HG03432 (cell line): ENCODE measurements at regions not wholly inside any gene's neighbourhood (a gene's known extent, or its start where the extent isn't known, plus 50 kb on each side); places are given as distances from the start of the nearest gene placed in this dataset.

Experiments used
- ATAC-seq: cut with Tn5 transposase; IDR thresholded peaks from one replicate; pipeline ENCODE4 v1.9.1; 2021; ENCODE audit warnings: mild to moderate bottlenecking, moderate library complexity; ENCODE audit not compliant: unreplicated experiment

DNA sequence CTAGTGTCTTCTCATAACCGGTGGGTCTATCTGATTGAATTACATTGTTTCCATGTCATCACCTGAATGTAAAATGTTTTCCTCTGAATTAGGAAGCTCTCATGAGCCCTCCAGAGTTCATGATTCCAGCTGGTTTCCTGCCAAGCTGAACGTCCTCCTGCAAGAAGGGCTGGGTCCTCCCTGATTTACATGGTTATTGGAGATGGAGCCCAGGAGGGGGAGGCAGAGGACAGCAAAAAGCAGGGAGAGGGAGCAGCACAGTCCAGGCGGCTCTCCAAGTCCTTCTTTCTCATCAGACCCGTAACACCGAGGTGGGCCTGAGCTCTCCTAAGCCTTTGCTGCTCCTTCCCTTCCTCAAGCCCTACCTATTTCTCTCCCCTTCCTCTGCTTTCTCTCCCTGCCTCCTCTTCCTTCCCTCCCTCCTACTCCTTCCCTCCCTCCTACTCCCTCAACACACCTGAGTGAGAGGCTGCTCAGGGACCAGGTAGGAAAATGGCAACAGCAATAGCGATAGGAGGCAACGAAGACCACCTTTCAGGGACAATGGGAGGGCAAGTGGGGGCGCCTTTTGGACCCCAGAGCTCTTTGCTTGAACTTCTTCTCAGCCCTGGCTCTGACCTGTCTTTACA, 265.9 kb downstream of the PRDM2 start:
- no peak for ATAC-seq

DNA sequence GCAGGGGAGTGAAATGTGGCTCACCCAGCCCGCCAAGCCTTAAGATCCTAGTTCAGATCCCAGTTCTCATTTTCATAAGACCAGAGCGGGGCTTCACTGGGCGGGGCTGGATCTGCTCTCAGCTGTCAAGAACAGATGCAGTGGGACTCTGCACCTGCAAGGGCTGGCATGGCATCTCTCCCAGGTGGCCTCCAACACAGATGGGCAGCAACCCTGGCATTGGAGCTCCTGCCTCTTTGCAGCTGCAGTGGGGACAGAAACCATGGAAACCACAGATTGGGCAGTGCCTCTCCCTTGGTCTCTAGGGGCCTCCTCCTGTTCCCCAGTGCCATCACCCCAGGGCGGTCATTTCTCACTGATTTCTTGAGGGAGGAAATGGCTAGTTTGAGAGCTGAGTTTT, 267.7 kb downstream of the PRDM2 start:
- no peak for ATAC-seq

DNA sequence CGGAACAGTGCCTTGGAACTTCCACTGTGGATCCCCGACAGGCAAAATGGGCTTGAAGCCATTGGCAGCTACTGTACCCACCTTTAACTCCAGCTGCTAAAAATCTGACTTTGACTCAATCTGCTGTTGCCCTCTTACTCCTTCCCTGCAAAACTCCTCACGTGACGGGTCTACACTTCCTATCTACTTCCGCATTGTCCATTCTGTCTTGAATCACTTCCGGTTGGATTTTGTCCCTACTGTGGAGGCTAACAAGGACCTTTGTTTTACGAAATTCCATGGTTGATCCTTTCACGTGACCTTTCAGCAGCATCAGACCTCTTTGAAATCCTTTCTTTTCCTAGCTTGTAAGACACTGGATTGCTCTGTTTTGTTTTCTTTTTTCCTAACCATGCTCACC, 268.4 kb downstream of the PRDM2 start:
- ATAC-seq = no peak

DNA sequence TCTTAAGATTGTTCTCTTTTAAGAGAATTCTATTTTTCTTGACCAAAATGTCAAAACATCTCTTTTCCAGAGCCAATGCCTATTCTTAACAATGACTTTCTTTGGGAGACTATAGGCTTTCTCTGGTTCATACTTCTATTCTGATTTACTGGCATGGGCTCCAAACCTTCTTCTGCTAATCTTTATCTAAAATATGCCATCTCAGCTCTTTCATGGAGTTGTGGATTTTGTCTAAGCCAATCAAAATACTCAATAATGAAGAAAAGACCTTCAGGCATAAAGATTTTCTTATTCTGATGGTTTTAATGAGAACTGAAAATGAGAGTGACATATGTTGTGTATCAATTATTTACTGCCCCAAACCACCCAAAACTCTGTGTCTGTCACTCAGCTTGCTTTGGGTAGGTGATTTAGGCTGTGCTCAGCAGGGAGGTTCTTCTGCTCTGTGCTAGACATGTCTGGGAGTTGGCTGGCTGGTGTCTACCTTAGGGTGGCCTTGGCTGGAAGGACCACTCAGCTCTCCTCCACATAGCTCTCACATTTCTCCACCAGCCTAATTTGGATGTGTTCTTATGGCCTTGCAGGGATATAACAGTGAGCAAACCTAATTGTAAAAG, 270.8 kb downstream of the PRDM2 start:
- ATAC-seq = no peak

DNA sequence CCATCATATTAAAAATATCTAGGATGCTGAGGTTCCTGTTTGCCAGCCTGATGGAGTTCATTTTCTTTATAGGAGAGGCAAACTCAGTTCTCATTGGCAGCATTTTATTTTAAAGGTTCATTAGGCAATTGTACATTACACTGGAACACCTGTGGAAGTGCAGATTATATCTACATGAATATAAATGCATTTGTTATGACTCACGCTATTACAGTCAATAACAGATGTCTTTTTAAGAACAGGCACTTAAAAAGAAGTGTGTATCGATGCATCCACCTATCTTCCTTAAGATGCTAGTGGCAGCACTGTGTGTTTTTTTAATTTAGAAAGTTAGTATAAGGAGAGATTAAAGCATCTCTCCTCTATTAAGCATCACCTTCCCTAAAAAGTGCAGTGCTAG, 276.5 kb downstream of the PRDM2 start:
- ATAC-seq = no peak

DNA sequence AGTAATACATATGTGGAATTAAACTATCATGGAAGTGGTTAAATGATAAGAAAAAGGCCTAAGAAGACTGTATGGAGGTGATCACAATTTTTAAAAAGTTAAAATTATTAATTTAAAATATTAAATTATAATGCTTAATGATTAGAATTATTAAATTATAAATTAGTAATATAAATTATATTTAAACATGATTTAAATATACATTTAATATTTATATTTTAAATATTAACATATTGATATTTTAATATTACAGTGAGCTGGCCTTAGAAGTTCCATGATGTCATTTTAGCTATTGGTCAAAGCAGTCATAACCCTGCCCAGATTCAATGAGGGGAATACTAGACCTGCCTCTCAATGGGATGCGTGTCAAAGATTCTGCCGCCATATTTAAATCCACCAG, 281.2 kb downstream of the PRDM2 start:
- ATAC-seq = no peak

DNA sequence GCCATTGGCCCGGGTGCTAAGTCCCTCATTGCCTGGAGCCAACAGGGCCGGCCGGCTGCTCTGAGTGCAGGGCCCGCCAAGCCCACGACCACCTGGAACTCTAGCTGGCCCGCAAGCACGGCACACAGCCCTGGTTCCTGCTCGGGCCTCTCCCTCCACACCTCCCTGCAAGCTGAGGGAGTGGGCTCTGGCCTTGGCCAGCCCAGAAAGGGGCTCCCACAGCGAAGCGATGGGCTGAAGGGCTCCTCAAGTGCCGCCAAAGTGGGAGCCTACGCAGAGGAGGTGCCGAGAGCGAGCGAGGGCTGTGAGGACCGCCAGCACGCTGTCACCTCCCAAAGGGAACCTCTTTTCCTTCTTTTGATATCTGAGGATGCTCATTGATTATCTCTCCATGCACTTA, 283.4 kb downstream of the PRDM2 start:
- ATAC-seq = no peak

DNA sequence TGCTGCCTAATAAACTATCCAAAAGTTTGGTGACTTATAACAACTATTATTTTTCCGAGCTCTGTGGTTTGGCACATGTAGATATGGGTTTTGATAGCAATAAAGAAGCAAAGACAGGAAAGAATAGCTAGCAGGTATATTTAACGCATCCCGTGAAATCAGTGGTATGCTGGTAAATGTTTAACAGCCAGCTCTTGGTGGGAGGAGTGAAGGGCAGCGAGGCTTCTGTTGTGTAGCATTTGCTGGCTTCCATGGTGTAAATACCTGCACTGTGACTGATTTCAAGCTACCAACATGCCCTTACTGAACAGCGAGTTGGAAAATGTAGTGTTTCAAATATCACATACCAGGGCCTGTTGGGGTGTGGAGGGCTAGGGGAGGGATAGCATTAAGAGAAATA, 291.0 kb downstream of the PRDM2 start:
- ATAC-seq = no peak

DNA sequence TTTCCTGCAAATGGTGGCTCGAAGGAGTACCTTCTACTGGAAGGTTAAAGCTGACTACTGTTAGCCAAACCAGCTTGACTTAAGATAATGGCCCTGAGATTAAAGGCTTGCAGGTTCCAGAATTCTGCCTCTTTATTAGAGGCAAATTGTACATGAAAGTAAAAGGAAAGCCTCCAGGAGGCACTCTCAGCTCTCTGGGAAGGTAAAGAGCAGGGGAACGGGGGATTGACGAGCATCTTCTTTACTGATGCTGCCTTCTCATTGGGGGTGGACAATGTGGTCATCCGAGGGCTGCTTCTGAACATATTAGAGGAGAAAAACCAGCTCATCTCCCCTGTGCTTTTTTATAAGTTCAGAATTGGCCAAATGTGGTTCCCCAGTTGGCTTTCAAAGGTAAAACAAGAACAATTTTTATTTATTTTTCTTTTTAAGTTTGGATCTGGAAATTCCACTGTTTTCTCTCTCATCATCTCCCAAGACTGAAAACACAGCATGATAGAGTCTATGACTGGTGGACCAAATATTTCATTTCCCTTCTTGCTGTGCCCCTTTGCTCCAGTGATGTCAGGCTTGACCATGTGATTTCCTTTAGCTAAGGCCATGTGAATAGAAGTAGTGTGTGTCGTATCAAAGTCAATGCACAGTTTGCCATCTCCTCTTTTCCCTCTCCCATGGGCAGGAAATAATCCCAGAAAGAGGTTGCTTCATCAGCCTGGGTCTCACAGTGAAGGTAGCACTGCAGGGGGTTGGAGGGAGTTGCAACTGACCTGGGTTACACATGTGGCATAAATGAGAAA, 292.7 kb downstream of the PRDM2 start:
- no peak for ATAC-seq

DNA sequence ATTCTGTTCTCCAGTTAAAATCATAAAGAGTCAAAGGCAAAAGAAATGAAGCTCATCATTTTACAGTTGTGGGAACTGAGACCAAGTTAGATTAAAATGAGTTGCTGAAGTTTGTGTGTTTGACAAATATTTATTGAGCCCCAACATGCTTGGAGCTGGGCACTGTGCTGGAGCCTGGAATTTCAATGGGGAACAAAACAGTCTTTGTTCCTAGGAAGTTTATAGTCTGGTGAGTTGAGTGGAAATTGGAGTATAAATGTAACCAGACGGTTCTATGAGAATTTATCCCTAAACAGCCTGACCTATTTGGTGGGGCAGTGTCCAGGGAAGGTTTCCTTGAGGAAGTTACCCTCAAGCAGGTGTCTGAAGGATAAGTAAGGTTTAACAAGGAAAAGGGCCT, 294.4 kb downstream of the PRDM2 start:
- ATAC-seq = no peak

DNA sequence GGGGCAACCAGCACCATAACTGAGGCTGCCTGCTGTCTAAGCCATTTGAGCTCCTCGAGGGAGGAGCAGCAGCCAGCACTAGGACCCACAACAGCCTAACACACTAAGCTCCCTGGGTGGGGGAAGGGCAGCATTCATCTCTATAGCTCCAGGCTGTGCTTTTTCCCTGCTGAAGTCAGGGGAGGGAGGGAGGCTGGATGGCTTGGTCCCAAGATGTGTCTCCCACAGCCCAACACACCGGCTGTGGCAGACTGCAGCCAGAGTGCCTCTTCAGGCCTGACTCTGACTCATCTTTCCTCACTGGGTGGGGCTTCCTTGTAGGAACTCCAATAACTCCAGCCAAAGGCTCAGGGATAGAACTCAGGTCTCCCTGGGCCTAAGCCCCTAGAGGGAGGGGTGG, 296.3 kb downstream of the PRDM2 start:
- no peak for ATAC-seq

DNA sequence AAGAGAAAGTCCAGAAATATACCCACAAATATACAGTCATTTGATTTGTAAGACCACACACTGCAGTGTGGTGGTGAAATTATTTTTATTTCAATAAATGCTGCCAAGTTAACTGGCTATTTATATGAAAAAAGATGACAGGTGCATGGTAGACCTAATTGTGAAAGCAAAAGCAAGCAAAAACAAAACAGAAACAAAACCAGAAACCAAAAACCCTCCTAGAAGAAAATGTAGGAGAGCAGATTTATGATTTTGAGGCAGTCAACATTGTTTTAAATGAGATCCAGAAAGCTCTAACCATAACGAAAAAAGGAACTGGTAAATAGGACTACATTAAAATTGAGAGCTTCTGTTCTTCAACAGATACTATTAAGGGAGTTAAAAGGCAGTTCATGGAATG, 303.6 kb downstream of the PRDM2 start:
- no peak for ATAC-seq

DNA sequence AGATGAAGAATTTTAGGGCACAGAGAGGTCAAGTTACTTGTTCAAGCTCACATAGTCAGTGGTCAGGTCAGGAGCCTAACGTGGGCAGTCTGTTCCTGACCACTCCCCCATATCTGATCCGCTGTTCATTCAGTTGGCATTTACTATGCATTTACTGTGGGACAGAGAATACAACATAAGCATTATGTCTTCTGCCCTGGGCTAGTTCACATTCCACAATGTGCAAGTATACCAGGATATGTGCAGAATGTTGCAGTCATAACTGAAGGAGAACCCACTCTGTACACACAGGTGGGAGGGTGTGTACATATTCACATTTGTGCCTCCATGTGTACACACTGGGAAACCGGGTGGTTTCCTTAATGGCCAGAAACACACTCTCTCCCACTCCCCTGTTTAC, 309.6 kb downstream of the PRDM2 start:
- no peak for ATAC-seq

DNA sequence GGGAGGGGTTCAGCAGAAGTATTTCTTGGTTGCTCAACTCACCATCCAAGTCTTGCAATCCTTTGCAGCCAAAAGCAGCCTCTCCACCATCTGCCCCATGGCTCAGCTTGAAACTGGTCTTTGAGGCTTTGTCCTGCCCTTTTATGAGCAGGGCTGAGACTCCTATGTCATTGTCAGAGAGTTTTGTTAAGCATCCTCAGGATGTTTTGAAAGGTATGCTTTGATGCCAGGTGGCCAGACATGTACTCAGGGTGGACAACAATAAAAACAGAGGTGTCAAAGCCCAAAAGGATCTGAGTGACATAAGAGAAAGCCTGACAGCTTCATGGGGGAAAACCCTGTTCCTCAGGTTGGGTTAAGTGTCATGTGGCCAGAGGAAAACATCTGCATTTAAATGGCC, 310.5 kb downstream of the PRDM2 start:
- ATAC-seq = no peak

DNA sequence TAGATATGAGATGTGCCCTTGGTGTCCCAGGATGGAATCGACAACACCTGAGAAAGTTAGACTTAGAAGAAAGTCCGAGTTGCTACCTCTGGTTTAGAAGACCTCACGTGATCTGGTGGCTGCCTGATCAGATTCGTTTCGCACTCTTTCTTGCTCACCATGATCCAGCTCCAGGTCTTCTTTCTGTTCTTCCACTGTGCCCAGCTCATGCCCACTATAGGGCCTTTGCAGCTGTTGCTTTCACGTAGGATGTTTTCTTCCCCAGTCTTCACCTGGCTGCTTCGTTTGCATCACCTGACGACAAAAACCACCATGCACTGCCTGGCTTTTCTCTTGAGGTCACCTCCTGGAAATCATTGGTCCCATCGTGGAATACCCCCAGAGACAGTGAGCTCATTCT, 311.1 kb downstream of the PRDM2 start:
- no peak for ATAC-seq

DNA sequence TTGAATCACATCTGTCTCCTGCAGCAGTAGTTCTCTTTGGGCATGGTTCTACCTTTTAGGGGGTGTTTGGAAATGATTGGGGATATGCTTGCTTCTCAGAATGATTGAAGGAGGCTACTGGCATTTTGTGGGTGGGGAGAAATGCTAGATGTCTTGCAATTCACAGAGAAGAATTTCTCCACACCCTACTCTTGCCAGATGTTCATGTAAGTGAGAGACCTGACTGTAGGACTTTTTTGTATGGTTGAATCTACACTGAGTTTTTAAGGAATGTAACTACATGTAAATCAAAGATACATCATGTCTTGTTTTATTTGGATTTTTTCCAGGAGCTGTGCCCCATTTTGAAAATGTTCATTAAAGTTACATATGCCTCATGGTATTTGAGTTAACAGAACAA, 311.9 kb downstream of the PRDM2 start:
- ATAC-seq = no peak

DNA sequence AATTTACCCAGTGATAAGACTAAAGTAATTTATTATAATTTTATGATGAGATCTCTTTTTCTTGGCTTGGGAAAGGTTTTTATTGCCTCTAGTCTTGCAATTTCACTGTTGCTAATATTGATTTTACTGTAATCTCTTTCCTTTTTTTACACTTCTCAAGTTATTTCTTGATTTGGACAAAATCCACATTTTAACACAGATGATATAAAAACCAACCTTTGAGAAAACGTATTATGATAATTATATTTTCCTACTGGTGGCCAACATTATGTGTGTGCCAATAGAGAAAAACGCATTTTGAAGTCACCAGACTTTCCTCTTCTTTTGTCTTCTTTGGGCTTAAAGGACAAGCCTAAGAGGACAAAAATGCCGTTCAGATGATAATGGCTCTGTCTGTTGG, 314.9 kb downstream of the PRDM2 start:
- ATAC-seq = no peak

DNA sequence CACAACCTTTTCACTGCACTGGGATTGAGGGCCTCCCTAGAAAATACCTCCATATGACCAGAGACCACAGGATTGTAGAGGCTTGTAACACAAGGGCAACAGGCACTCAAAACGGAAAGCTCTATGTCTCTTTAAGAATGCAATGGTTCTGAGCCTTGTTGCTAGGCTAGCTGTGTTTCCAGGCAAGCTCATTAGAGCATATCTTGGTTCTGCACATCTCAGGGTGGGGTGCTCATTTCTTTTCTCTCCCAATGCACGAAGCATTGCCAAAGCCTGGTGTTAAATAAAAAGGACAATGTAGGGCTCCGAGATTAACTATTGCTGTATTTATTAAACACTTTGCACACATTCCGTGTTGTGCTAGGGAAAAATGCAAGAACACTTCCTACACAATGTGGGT, 315.9 kb downstream of the PRDM2 start:
- ATAC-seq = no peak

DNA sequence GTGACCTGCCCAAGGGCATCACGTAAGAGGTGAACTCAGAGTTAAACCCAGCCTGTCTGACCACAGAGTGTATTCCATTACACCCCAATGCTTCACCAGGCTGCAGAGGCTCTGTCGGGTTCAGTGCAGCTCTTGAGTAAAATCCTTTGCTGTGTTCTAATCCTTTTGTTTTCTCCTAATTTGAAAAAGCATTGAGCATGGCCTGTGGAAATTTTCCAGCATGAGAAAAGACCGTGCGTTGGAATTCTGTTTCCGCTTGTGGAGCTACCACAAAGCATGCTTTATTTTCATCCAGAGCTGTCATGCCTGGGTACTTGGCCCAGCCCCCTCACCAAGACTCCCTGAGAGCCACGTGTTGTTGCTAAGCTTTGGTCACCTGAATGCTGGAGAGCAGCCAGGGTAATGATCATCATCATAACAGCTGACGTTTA, 317.6 kb downstream of the PRDM2 start:
- ATAC-seq = no peak

DNA sequence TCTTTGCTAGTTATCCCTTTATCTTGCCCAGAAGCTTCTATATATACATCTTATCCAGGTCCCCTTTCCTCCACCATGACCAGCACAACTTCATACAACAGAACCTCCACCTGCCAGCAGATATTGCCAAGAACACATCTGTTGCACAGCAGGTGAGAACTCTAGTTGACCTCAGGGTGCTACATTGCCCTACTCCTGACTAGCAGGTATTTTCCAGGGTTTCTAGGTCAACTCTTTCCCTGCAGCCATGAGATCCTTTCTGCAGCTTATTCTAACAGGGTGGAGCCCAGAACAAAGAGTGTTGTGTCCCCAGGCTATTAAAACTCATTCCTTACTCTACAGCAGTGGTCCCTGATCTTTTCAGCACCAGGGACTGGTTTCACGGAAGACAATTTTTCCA, 319.5 kb downstream of the PRDM2 start:
- ATAC-seq = no peak

DNA sequence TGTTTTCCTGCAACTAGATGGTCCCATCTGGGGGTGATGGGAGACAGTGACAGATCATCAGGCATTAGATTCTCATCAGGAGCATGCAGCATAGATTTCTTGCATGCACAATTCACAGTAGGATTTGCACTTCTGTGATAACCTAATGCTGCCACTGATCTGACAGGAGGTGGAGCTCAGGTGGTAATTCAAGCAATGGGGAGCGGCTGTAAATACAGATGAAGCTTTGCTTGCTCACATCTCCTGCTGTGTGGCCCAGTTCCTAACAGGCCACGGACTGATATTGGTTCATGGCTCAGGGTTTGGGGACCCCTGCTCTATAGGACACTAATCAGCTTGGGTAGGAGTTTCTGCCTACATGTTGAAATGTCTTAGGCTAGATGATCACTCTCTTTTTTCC, 320.0 kb downstream of the PRDM2 start:
- no peak for ATAC-seq

DNA sequence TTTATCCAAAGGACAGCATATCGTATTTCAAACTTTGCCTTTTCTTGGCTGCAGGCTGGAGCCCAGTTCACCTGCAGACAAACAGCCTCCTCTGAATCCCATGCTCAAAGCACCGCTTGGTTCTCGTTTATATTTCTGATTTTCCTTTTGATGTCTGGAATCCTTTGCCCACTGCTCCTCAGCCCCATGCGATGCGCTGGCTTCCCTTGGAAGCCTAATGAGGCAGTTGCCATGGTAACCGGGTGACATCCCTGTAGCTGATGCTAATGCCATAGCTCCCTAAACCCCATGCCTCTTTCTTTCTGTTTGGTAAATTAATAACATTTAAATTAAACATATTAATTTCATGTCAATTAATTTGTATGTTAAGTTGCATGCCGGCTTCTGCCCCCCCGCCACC, 327.1 kb downstream of the PRDM2 start:
- ATAC-seq = no peak
